ENCODE measurements at regions not wholly inside any gene's neighbourhood (a gene's known extent, or its start where the extent isn't known, plus 50 kb on each side); places are given as distances from the start of the nearest gene placed in this dataset.

GRCh38 chr19:34023381-34023780 lies 148.9 kb upstream of the LSM14A start:
- intact Hi-C loops (cut with micrococcal nuclease), result no loop called here
- H3K36me3 Mint-ChIP-seq, result peaks cover 22% of the 10 kb centered on the region
- no peaks in the 10 kb centered on the region for H3K4me1 ChIP-seq (ENCODE audit: control insufficient read depth, insufficient read depth, low read length)
- no peak for DNase-seq
- no peak for TF ChIP-seq CTCF (IDR thresholded peaks at IDR 0.05)
- 85% methylated on average over 5 of the region's 5 CpGs for WGBS (ENCODE audit: insufficient coverage)
- peaks cover 6 to 34% of the 10 kb centered on the region in 2 donors for H3K27me3 Mint-ChIP-seq (ENCODE audit: low read depth in 2 of 2)
- no peak overlapping the region for H3K27ac Mint-ChIP-seq
- H3K4me3 Mint-ChIP-seq, result no peak overlapping the region
- no peak overlapping the region for H3K27ac ChIP-seq (ENCODE audit: low read length)
- no peak for ATAC-seq
- H3K9me3 Mint-ChIP-seq, result peaks cover 4 to 8% of the 10 kb centered on the region in 2 donors
- H3K36me3 ChIP-seq (ENCODE audit: control insufficient read depth, insufficient read depth, low read length), result no peaks in the 10 kb centered on the region
- peaks cover 9% of the 10 kb centered on the region for H3K9me3 ChIP-seq (ENCODE audit: control insufficient read depth, insufficient read depth, low read length)
- H3K27me3 ChIP-seq (ENCODE audit: control insufficient read depth, insufficient read depth, low read length), result no peaks in the 10 kb centered on the region
- no peaks in the 10 kb centered on the region for H3K4me1 Mint-ChIP-seq
- no peak overlapping the region for H3K4me3 ChIP-seq (ENCODE audit: low read length)

- H3K4me1 Mint-ChIP-seq, result no peaks in the 10 kb centered on the region
- H3K27me3 Mint-ChIP-seq (ENCODE audit: low read depth in 2 of 2), result peaks cover 12 to 17% of the 10 kb centered on the region in 2 donors
- ATAC-seq (no peak), DNase-seq (no peak)
- no peaks in the 10 kb centered on the region for H3K27me3 ChIP-seq (ENCODE audit: control insufficient read depth, insufficient read depth, low read length)
- H3K36me3 Mint-ChIP-seq, result no peaks in the 10 kb centered on the region
- H3K27ac Mint-ChIP-seq, result no peak overlapping the region
- H3K9me3 Mint-ChIP-seq, result no peaks in the 10 kb centered on the region
- H3K36me3 ChIP-seq (ENCODE audit: control insufficient read depth, insufficient read depth, low read length), result no peaks in the 10 kb centered on the region
- no peaks in the 10 kb centered on the region for H3K9me3 ChIP-seq (ENCODE audit: control insufficient read depth, insufficient read depth, low read length)
- no peak overlapping the region for H3K4me3 ChIP-seq (ENCODE audit: low read length)
- WGBS (ENCODE audit: insufficient coverage), result 91% methylated on average over 3 of the region's 3 CpGs
- no peak overlapping the region for H3K4me3 Mint-ChIP-seq
- H3K4me1 ChIP-seq (ENCODE audit: control insufficient read depth, insufficient read depth, low read length), result no peaks in the 10 kb centered on the region
- intact Hi-C loops (cut with micrococcal nuclease), result no loop called here
- no peak overlapping the region for H3K27ac ChIP-seq (ENCODE audit: low read length)
- no peak for TF ChIP-seq CTCF (IDR thresholded peaks at IDR 0.05)
Observed at GRCh38 chr19:34033880-34034279, 138.4 kb upstream of the LSM14A start.

- H3K36me3 ChIP-seq (ENCODE audit: control insufficient read depth, insufficient read depth, low read length), result no peaks in the 10 kb centered on the region
Observed at GRCh38 chr19:34034318-34034846, 137.9 kb upstream of the LSM14A start.

More at GRCh38 chr19:34034318-34034846, 137.9 kb upstream of the LSM14A start:
- no peaks in the 10 kb centered on the region for H3K4me1 Mint-ChIP-seq
- peaks cover 12 to 17% of the 10 kb centered on the region in 2 donors for H3K27me3 Mint-ChIP-seq (ENCODE audit: low read depth in 2 of 2)
- WGBS (ENCODE audit: insufficient coverage), result 90% methylated on average over 2 of the region's 2 CpGs
- no peak overlapping the region for H3K4me3 ChIP-seq (ENCODE audit: low read length)
- H3K4me1 ChIP-seq (ENCODE audit: control insufficient read depth, insufficient read depth, low read length), result no peaks in the 10 kb centered on the region
- no peaks in the 10 kb centered on the region for H3K9me3 Mint-ChIP-seq
- H3K4me3 Mint-ChIP-seq, result no peak overlapping the region
- ATAC-seq (no peak), DNase-seq (no peak)
- H3K27ac Mint-ChIP-seq, result no peak overlapping the region
- no peaks in the 10 kb centered on the region for H3K9me3 ChIP-seq (ENCODE audit: control insufficient read depth, insufficient read depth, low read length)
- intact Hi-C loops (cut with micrococcal nuclease), result no loop called here
- TF ChIP-seq CTCF (IDR thresholded peaks at IDR 0.05), result no peak
- no peak overlapping the region for H3K27ac ChIP-seq (ENCODE audit: low read length)
- no peaks in the 10 kb centered on the region for H3K27me3 ChIP-seq (ENCODE audit: control insufficient read depth, insufficient read depth, low read length)
- no peaks in the 10 kb centered on the region for H3K36me3 Mint-ChIP-seq
